NCI-H748 (cell line): ENCODE measurements at regions not wholly inside any gene's neighbourhood (a gene's known extent, or its start where the extent isn't known, plus 50 kb on each side); places are given as distances from the start of the nearest gene placed in this dataset.

ENCODE experiments used
- DNase-seq: peaks from one replicate; lab custom pipeline; 2025; ENCODE audit not compliant: unreplicated experiment; lab: John Stamatoyannopoulos, UW

- no peak for DNase-seq
Measured at GRCh38 chr9:106684940-106685695, 177.8 kb upstream of the ZNF462 start.

GRCh38 chr9:106689089-106689488, 173.9 kb upstream of the ZNF462 start:
- no peak for DNase-seq

- DNase-seq, result no peak
Measured at GRCh38 chr9:106691627-106692026, 171.3 kb upstream of the ZNF462 start.

- DNase-seq, result no peak
Measured at GRCh38 chr9:106693558-106693957, 169.4 kb upstream of the ZNF462 start.

- DNase-seq, result no peak
Measured at GRCh38 chr9:106696804-106697203, 166.2 kb upstream of the ZNF462 start.

- DNase-seq, result peak; percentile 49
Measured at GRCh38 chr9:106697390-106697749, 165.6 kb upstream of the ZNF462 start.

GRCh38 chr9:106697750-106698502, 165.0 kb upstream of the ZNF462 start:
- DNase-seq, result peak; percentile 90

GRCh38 chr9:106700676-106701075, 162.3 kb upstream of the ZNF462 start:
- DNase-seq, result no peak

GRCh38 chr9:106701611-106702010, 161.4 kb upstream of the ZNF462 start:
- DNase-seq, result no peak

GRCh38 chr9:106704056-106704615, 158.8 kb upstream of the ZNF462 start:
- DNase-seq, result no peak

- no peak for DNase-seq
Measured at GRCh38 chr9:106707291-106707690, 155.7 kb upstream of the ZNF462 start.

GRCh38 chr9:106707738-106708474, 155.1 kb upstream of the ZNF462 start:
- no peak for DNase-seq

- DNase-seq, result no peak
Measured at GRCh38 chr9:106708475-106709146, 154.4 kb upstream of the ZNF462 start.

GRCh38 chr9:106712279-106712678, 150.7 kb upstream of the ZNF462 start:
- no peak for DNase-seq

- no peak for DNase-seq
Measured at GRCh38 chr9:106713206-106713605, 149.8 kb upstream of the ZNF462 start.

- DNase-seq, result no peak
Measured at GRCh38 chr9:106716820-106717219, 146.1 kb upstream of the ZNF462 start.

- DNase-seq, result no peak
Measured at GRCh38 chr9:106717686-106718085, 145.3 kb upstream of the ZNF462 start.

GRCh38 chr9:106718936-106719335, 144.0 kb upstream of the ZNF462 start:
- DNase-seq, result no peak

GRCh38 chr9:106722051-106722753, 140.8 kb upstream of the ZNF462 start:
- DNase-seq, result no peak

- no peak for DNase-seq
Measured at GRCh38 chr9:106723926-106724325, 139.0 kb upstream of the ZNF462 start.
